Testis (tissue), 2 donors: ENCODE measurements at regions not wholly inside any gene's neighbourhood (a gene's known extent, or its start where the extent isn't known, plus 50 kb on each side); places are given as distances from the start of the nearest gene placed in this dataset.

Source experiments
- DNase-seq: peaks from one replicate; pipeline ENCODE4 v3.0.0-alpha.2; 2019
- H3K27ac ChIP-seq, 2 donors: fragments of 200-600 bp; sonication (generic); one replicate each; pipeline ENCODE4 v1.5.1; 2019
- H3K27me3 ChIP-seq: fragments of 200-600 bp; sonication (generic); one replicate; pipeline ENCODE4 v1.5.1; 2019
- H3K36me3 ChIP-seq: fragments of 200-600 bp; sonication (generic); one replicate; pipeline ENCODE4 v1.5.1; 2017; ENCODE audit warnings: low read depth; ENCODE audit errors: missing control alignments
- H3K4me1 ChIP-seq: fragments of 200-600 bp; sonication (generic); one replicate; pipeline ENCODE4 v1.5.1; 2019
- H3K4me3 ChIP-seq, 2 donors: fragments of 200-600 bp; sonication (generic); one replicate each; pipeline ENCODE4 v1.5.1; 2017 to 2019
- H3K9me3 ChIP-seq: fragments of 200-600 bp; sonication (generic); one replicate; pipeline ENCODE4 v1.5.1; 2017
- POLR2A ChIP-seq: fragments of 450-650 bp; IDR thresholded peaks from one replicate; pipeline ENCODE4 v1.6.1; 2017; ENCODE audit warnings: antibody characterized with exemption, mild to moderate bottlenecking, moderate library complexity
- WGBS, 2 donors: methylation state at CpG; one replicate each; pipeline ENCODE4 v1.1.5; 2018; 5-methylcytosine and 5-hydroxymethylcytosine counted together
- intact Hi-C: fragments of 100-400 bp; cut with DNase I; formaldehyde crosslinking; loops from one replicate; pipeline ENCODE4 v1.15.1; 2023; ENCODE audit warnings: low total_unique reads
- TF ChIP-seq, protein P1 (sequence below), 3 experiments: fragments of 450-650 bp in 2 of 3; fragments of 200-600 bp in 1 of 3; sonication (generic) in 1 of 3; IDR thresholded peaks; one replicate each; pipeline ENCODE4 v1.5.1; 2016 to 2019; ENCODE audit warnings: antibody characterized with exemption in 3 of 3, mild to moderate bottlenecking in 2 of 3, moderate library complexity in 1 of 3

DNA sequence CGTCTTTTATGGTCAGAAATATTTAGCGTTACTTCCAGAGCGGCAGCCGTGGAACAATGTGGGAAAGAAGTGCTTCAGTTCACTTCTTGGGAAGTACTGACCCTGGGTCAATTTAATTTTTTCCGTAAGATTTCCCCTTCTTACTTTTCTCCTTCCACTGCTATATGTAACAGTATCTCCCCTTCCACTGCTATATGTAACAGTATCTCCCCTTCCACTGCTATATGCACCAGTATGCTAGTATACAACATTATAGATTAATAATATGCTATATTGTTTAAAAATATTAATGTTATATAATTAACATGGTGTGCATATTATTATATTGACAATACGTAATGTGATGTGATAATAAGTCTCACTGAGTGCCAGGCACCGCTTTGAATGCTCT lies 69.7 kb upstream of the ERG start:
- DNase-seq: no peak
- intact Hi-C loops: no loop called here
- no peak overlapping the region for H3K4me3 ChIP-seq
- H3K27me3 ChIP-seq: no peaks in the 10 kb centered on the region
- no peak for TF ChIP-seq POLR2A
- TF ChIP-seq, protein P1, sequence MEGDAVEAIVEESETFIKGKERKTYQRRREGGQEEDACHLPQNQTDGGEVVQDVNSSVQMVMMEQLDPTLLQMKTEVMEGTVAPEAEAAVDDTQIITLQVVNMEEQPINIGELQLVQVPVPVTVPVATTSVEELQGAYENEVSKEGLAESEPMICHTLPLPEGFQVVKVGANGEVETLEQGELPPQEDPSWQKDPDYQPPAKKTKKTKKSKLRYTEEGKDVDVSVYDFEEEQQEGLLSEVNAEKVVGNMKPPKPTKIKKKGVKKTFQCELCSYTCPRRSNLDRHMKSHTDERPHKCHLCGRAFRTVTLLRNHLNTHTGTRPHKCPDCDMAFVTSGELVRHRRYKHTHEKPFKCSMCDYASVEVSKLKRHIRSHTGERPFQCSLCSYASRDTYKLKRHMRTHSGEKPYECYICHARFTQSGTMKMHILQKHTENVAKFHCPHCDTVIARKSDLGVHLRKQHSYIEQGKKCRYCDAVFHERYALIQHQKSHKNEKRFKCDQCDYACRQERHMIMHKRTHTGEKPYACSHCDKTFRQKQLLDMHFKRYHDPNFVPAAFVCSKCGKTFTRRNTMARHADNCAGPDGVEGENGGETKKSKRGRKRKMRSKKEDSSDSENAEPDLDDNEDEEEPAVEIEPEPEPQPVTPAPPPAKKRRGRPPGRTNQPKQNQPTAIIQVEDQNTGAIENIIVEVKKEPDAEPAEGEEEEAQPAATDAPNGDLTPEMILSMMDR (IDR thresholded peaks at IDR 0.05): no peak
- H3K4me1 ChIP-seq: no peaks in the 10 kb centered on the region
- no peak overlapping the region for H3K27ac ChIP-seq
- H3K9me3 ChIP-seq: no peaks in the 10 kb centered on the region
- H3K36me3 ChIP-seq: no peaks in the 10 kb centered on the region
- 50 to 61% methylated on average over 7 of the region's 7 CpGs for WGBS, 2 donors

DNA sequence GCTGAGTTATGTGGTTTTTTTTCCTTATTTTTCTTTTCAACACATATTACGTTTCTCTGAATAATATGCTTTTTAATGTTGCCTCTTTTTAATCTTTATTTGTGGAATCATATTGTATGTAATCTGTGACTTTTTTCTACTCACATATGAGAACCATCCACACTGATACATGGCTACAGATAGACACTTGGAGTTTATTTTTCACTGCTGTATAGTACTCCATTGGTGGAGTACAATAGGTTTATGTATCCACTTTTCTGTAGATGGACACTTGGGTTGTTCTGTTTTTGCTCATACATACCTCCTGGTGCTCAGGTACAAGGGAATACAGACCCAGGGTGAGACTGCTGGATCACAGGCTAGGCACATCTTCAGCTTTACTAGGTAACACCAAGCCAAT lies 71.5 kb upstream of the ERG start:
- TF ChIP-seq, protein P1 (IDR thresholded peaks at IDR 0.05): no peak
- TF ChIP-seq POLR2A: no peak
- no peaks in the 10 kb centered on the region for H3K36me3 ChIP-seq
- 89 to 100% methylated on average over 1 of the region's 1 CpG for WGBS, 2 donors

DNA sequence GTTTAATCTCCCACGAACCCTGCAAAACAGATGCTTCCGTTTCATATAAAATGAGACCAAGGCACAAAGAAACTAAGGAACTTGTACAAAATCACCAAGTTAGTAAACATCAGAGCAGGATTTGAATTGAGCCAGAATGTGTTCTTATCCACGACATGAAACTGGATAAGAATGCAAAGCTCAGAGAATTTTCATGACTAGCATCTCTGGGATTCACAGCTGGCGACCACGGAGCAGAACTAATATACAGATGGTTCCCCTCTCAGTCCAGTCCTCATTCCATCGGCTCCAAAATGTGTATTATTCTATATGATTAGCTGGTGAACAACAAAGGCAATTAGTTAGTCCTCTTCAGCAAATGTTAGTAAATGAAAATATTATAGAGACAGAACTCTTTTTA lies 72.3 kb upstream of the ERG start:
- Histone ChIP-seq H3K36me3 (no peaks in the 10 kb centered on the region), H3K4me3 (no peak overlapping the region), H3K9me3 (no peaks in the 10 kb centered on the region), H3K27ac (no peak overlapping the region), H3K27me3 (no peaks in the 10 kb centered on the region), H3K4me1 (no peaks in the 10 kb centered on the region)
- intact Hi-C loops: no loop called here
- no peak for DNase-seq
- TF ChIP-seq, protein P1 (IDR thresholded peaks at IDR 0.05): no peak
- TF ChIP-seq POLR2A: no peak
- whole genome bisulfite sequencing, 2 donors: 91% methylated on average over 6 of the region's 6 CpGs

More for the DNA sequence above, 71.5 kb upstream of the ERG start:
- Histone ChIP-seq H3K27me3 (no peaks in the 10 kb centered on the region), H3K27ac (no peak overlapping the region), H3K9me3 (no peaks in the 10 kb centered on the region), H3K4me1 (no peaks in the 10 kb centered on the region), H3K4me3 (no peak overlapping the region)
- no peak for DNase-seq
- intact Hi-C loops: no loop called here

DNA sequence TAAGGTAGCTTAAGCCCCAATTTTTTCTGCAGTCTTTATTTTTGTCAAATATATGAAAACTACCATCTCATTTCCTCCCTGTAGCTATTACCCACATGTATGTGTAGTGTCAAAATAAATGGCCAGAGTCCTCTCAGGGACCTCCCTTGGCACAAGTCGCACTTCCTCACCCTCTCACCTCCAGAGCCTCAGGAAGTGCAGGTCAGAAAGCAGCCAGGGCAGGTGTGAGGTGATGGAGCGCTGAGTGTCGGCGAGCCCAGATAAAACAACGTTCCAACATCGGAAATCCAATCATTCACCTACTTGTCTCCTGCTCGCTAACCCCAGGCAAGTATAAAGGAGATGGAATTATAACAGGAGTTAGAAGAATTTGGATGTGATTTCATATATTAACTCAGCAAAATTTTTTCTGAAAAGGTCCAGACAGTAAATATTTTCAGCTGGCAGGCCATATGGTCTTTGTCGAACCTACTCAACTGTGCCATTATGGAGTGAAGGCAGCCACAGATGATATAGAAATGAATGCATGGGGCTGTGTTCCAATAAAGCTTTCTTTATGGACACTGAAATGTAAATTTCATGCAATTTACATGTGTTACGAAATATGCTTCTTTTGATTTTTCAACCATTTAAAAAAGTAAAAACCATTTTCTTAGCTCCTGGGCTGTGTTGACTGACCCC lies 76.8 kb upstream of the ERG start:
- 88 to 92% methylated on average over 9 of the region's 9 CpGs for WGBS, 2 donors

More for the DNA sequence above, 76.8 kb upstream of the ERG start:
- no peak for DNase-seq
- Histone ChIP-seq H3K36me3 (no peaks in the 10 kb centered on the region), H3K27me3 (no peaks in the 10 kb centered on the region), H3K4me3 (no peak overlapping the region), H3K9me3 (no peaks in the 10 kb centered on the region), H3K4me1 (no peaks in the 10 kb centered on the region), H3K27ac (no peak overlapping the region)
- no peak for TF ChIP-seq POLR2A
- TF ChIP-seq, protein P1 (IDR thresholded peaks at IDR 0.05): no peak
- intact Hi-C loops: no loop called here
